Panc1 (cell line): ENCODE measurements at regions not wholly inside any gene's neighbourhood (a gene's known extent, or its start where the extent isn't known, plus 50 kb on each side); places are given as distances from the start of the nearest gene placed in this dataset.

Experiments
- ATAC-seq: fragments of 200-7000 bp; cut with Tn5 transposase; 2 replicates; pipeline ENCODE4 v1.9.1; 2020; ENCODE audit warnings: mild to moderate bottlenecking, moderate library complexity
- BruUV-seq: library from RNA; stranded (reverse); fragments of 400-500 nt; replicated peaks from 2 replicates; lab custom pipeline; 2021; lab: Mats Ljungman, UMichigan
- CTCF ChIA-PET: fragments of 300-600 bp; sonication (Branson Sonifier 250); formaldehyde crosslinking; loops from one replicate; lab custom pipeline; 2022; ENCODE audit warnings: antibody characterized with exemption; lab: Charles Lee
- POLR2A ChIA-PET: fragments of 300-600 bp; sonication (Branson Sonifier 250); formaldehyde crosslinking; loops from one replicate; lab custom pipeline; 2022; ENCODE audit warnings: antibody characterized with exemption; lab: Charles Lee
- DNase-seq: peaks from one replicate; pipeline ENCODE4 v3.0.0-alpha.2; 2010; ENCODE audit warnings: low read depth, low spot score
- H3K27ac ChIP-seq: 2 replicates; pipeline ENCODE4 v1.5.1; 2011; ENCODE audit warnings: mild to moderate bottlenecking, low read length, inconsistent platforms
- H3K27me3 ChIP-seq: fragments of 200-500 bp; sonication (Bioruptor generic); 2 replicates; pipeline ENCODE4 v1.6.0; 2014; ENCODE audit warnings: low read length, inconsistent platforms; ENCODE audit not compliant: control insufficient read depth, insufficient read depth
- H3K36me3 ChIP-seq: fragments of 200-500 bp; sonication (Bioruptor generic); 2 replicates; pipeline ENCODE4 v1.5.1; 2014; ENCODE audit warnings: inconsistent platforms, mild to moderate bottlenecking, low read length, moderate library complexity; ENCODE audit not compliant: control insufficient read depth, insufficient read depth
- H3K4me1 ChIP-seq: 2 replicates; pipeline ENCODE4 v1.5.1; 2011; ENCODE audit warnings: inconsistent platforms, mild to moderate bottlenecking, low read length, moderate library complexity; ENCODE audit not compliant: control insufficient read depth, insufficient read depth
- H3K4me3 ChIP-seq, 2 experiments: 2 replicates each; pipeline ENCODE4 v1.5.1; 2011 to 2012; ENCODE audit warnings: low read depth in 2 of 2, low read length in 2 of 2, mild to moderate bottlenecking in 2 of 2, inconsistent platforms in 1 of 2, moderate library complexity in 1 of 2
- H3K9me3 ChIP-seq: fragments of 200-500 bp; sonication (Bioruptor generic); 2 replicates; pipeline ENCODE4 v1.5.1; 2014; ENCODE audit warnings: low read depth, mild to moderate bottlenecking, inconsistent platforms, low read length, moderate library complexity; ENCODE audit not compliant: control insufficient read depth, insufficient read depth
- POLR2AphosphoS5 ChIP-seq: IDR thresholded peaks from 2 replicates; pipeline ENCODE4 v1.6.1; 2012; ENCODE audit warnings: mild to moderate bottlenecking, low read depth, low read length, moderate library complexity
- SIN3A ChIP-seq: IDR thresholded peaks from 2 replicates; pipeline ENCODE4 v1.6.1; 2012; ENCODE audit warnings: low read depth, mild to moderate bottlenecking, low read length, moderate library complexity, borderline replicate concordance; ENCODE audit not compliant: insufficient read depth
- TCF7L2 ChIP-seq: IDR thresholded peaks from 2 replicates; pipeline ENCODE4 v1.6.1; 2011; ENCODE audit warnings: mild to moderate bottlenecking, low read depth, low read length, inconsistent platforms
- in situ Hi-C: cut with HindIII; loops from 2 replicates; pipeline ENCODE4 v1.10.0; 2016; ENCODE audit warnings: low sequenced_read_pairs, low pct_unique_long_range_greater_than_20kb
- intact Hi-C: fragments of 100-400 bp; cut with micrococcal nuclease; formaldehyde crosslinking; loops from one replicate; pipeline ENCODE4 v1.10.0; 2022; ENCODE audit not compliant: unreplicated experiment
- TF ChIP-seq, protein P1 (sequence below), 2 experiments: IDR thresholded peaks; 2 replicates each; pipeline ENCODE4 v1.6.1; 2011 to 2012; ENCODE audit warnings: low read depth in 2 of 2, control low read depth in 1 of 2, low read length in 1 of 2, mild to moderate bottlenecking in 1 of 2, moderate library complexity in 1 of 2; ENCODE audit not compliant: insufficient read depth in 1 of 2
- TF ChIP-seq, protein P2 (sequence below): fragments of 450-650 bp; IDR thresholded peaks from 2 replicates; pipeline ENCODE4 v1.5.1; 2017; ENCODE audit warnings: mild to moderate bottlenecking

DNA sequence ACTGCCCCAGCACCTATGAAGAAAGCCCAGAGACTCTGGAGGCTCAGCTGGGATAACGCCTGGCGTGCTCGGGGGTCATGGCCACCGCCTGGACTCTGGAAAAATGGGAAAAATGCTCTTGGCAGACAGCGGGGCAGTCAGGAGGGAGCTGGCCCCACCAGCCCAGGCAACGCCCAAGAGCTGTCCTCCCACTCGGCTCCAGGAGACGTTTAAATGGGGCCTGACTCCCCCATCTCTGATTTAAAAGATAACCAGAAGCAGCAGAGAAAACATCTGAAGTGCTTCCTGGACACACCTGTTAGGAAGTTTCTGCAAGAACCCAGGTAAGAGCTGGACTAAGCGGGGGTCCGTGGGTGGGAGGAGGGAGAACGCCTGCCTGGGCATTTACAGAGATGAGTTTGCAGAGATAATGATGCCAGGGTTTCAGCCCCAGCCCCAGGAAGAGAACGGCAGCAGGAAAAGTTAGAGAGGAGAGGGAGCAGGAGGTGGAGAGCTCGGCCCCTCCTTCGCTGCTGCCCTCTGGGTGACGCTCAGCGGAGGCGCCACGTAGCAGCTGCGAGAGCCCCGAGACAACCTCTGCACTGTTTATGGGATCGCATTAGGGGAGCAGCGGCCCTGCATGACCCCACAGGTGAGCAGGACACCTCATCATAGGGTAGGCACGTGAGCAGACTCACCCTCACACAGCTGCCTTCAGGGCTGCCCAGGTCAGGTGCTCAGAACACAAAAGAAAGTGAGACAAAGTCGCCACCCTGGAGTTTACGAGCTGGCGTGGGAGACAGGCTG is 83.5 kb upstream of the INSIG1 start:
- no peaks in the 10 kb centered on the region for H3K36me3 ChIP-seq
- peak overlapping the region in 1 of 2 experiments; percentile 25; a peak in 2 of 4 replicates for H3K4me3 ChIP-seq
- ChIA-PET CTCF (interaction anchor here (0.8 kb wide), 1 partner anchor 286 kb away, joined by 3 read pairs; no protein-coding TSS in a partner anchor), POLR2A (interaction anchor here (0.7 kb wide), 1 partner anchor 8 kb away, joined by 4 read pairs; no protein-coding TSS in a partner anchor)
- DNase-seq (no peak), ATAC-seq (peak; percentile 31)
- in situ Hi-C loops (no loop called here), intact Hi-C loops (no loop called here)
- H3K27me3 ChIP-seq, result no peaks in the 10 kb centered on the region; the same call in 1 of the 2 replicates
- TF ChIP-seq POLR2AphosphoS5 (no peak), SIN3A (no peak), TCF7L2 (no peak)
- TF ChIP-seq, protein P1, sequence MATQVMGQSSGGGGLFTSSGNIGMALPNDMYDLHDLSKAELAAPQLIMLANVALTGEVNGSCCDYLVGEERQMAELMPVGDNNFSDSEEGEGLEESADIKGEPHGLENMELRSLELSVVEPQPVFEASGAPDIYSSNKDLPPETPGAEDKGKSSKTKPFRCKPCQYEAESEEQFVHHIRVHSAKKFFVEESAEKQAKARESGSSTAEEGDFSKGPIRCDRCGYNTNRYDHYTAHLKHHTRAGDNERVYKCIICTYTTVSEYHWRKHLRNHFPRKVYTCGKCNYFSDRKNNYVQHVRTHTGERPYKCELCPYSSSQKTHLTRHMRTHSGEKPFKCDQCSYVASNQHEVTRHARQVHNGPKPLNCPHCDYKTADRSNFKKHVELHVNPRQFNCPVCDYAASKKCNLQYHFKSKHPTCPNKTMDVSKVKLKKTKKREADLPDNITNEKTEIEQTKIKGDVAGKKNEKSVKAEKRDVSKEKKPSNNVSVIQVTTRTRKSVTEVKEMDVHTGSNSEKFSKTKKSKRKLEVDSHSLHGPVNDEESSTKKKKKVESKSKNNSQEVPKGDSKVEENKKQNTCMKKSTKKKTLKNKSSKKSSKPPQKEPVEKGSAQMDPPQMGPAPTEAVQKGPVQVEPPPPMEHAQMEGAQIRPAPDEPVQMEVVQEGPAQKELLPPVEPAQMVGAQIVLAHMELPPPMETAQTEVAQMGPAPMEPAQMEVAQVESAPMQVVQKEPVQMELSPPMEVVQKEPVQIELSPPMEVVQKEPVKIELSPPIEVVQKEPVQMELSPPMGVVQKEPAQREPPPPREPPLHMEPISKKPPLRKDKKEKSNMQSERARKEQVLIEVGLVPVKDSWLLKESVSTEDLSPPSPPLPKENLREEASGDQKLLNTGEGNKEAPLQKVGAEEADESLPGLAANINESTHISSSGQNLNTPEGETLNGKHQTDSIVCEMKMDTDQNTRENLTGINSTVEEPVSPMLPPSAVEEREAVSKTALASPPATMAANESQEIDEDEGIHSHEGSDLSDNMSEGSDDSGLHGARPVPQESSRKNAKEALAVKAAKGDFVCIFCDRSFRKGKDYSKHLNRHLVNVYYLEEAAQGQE (IDR thresholded peaks at IDR 0.05; ENCODE audit: insufficient read depth in 1 of 2, low read depth in 2 of 2, low read length in 1 of 2), result no peak
- TF ChIP-seq, protein P2, sequence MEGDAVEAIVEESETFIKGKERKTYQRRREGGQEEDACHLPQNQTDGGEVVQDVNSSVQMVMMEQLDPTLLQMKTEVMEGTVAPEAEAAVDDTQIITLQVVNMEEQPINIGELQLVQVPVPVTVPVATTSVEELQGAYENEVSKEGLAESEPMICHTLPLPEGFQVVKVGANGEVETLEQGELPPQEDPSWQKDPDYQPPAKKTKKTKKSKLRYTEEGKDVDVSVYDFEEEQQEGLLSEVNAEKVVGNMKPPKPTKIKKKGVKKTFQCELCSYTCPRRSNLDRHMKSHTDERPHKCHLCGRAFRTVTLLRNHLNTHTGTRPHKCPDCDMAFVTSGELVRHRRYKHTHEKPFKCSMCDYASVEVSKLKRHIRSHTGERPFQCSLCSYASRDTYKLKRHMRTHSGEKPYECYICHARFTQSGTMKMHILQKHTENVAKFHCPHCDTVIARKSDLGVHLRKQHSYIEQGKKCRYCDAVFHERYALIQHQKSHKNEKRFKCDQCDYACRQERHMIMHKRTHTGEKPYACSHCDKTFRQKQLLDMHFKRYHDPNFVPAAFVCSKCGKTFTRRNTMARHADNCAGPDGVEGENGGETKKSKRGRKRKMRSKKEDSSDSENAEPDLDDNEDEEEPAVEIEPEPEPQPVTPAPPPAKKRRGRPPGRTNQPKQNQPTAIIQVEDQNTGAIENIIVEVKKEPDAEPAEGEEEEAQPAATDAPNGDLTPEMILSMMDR, result no peak
- no peaks in the 10 kb centered on the region for H3K9me3 ChIP-seq
- BruUV-seq, result no TSS peak
- peaks cover 15% of the 10 kb centered on the region for H3K4me1 ChIP-seq
- H3K27ac ChIP-seq, result 0 out of 2 replicates have a peak overlapping the region, but pooled peaks have one; percentile 29

DNA sequence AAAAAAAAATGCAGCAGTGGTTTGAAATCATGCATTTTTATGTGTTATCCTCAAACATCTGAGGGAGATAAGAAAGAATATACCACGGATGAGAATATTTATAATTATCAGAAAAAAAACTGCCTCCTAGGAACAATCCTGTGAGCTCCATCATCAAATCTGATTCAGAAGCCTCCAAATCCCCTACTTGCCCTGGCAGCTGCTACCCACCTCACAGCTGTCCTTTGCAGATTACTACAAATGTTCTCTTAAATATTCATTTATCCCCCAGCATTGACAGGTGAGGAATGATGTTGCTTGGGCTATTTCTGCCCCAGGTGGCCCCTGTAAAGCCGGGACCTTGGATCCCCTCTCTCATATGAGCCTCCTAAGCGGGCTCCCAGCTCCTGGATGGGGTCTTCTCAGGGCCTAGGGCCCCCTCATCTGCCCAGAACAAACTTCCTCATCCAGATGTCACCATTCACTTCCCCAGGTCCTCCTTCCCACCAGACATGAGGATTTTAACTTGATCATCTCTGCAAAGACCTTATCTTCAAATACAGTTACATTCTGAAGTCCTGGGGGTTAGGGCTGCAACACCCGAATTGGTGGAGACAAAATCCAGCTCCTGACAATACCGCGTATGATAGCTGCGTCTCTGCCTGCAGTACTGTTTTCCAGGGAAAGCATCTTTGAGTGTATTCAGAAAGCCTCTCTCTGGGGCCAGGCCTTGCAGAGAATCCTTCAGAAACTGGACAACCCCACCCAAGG is 81.9 kb upstream of the INSIG1 start:
- TF ChIP-seq SIN3A, result no peak
- TF ChIP-seq, protein P1 (IDR thresholded peaks at IDR 0.05; ENCODE audit: insufficient read depth in 1 of 2, low read depth in 2 of 2, low read length in 1 of 2), result no peak
- TF ChIP-seq, protein P2, result no peak
- TF ChIP-seq TCF7L2, result no peak
- no peak for TF ChIP-seq POLR2AphosphoS5
- intact Hi-C loops, result no loop called here
- H3K9me3 ChIP-seq, result no peaks in the 10 kb centered on the region
- H3K27me3 ChIP-seq, result no peaks in the 10 kb centered on the region; the same call in 1 of the 2 replicates
- ChIA-PET CTCF (no interaction called here), POLR2A (no interaction called here)
- peaks cover 15% of the 10 kb centered on the region for H3K4me1 ChIP-seq
- BruUV-seq, result no TSS peak
- ATAC-seq, result no peak
- no peak overlapping the region for H3K27ac ChIP-seq
- DNase-seq, result no peak
- in situ Hi-C loops, result no loop called here
- H3K4me3 ChIP-seq, result no peak overlapping the region
- no peaks in the 10 kb centered on the region for H3K36me3 ChIP-seq
